ENCODE measurements at regions not wholly inside any gene's neighbourhood (a gene's known extent, or its start where the extent isn't known, plus 50 kb on each side); places are given as distances from the start of the nearest gene placed in this dataset.

- H4K20me1 ChIP-seq (ENCODE audit: insufficient read depth): no peaks in the 10 kb centered on the region
- H3K79me2 ChIP-seq (ENCODE audit: insufficient read depth, low read depth): no peaks in the 10 kb centered on the region
- no peak overlapping the region for H3K9ac ChIP-seq
- H3K4me2 ChIP-seq: no peak overlapping the region; the same call in 1 of the 2 replicates
- H3K4me3 ChIP-seq (IDR thresholded peaks at IDR 0.05; ENCODE audit: insufficient read depth, low read depth, low read length): no peak overlapping the region
- no peaks in the 10 kb centered on the region for H3K36me3 ChIP-seq (ENCODE audit: insufficient read depth)
- no peak overlapping the region for H3K27ac ChIP-seq
- H3K27me3 ChIP-seq (ENCODE audit: insufficient read depth, low read depth): no peaks in the 10 kb centered on the region
- peaks cover 5% of the 10 kb centered on the region for H3K4me1 ChIP-seq (ENCODE audit: low read depth, poor library complexity, severe bottlenecking)
- no peak for TF ChIP-seq CTCF (conservative IDR thresholded peaks at IDR 0.05; ENCODE audit: low read depth, low read length)
- no peak overlapping the region for H2AFZ ChIP-seq (ENCODE audit: low read depth)
Observed at GRCh38 chr6:80544555-80544954, 438.1 kb downstream of the BCKDHB start.

GRCh38 chr6:80543598-80544222 is 437.2 kb downstream of the BCKDHB start:
- no peak overlapping the region for H3K4me3 ChIP-seq (IDR thresholded peaks at IDR 0.05; ENCODE audit: insufficient read depth, low read depth, low read length)
- H3K4me1 ChIP-seq (ENCODE audit: low read depth, poor library complexity, severe bottlenecking): peaks cover 5% of the 10 kb centered on the region
- H4K20me1 ChIP-seq (ENCODE audit: insufficient read depth): no peaks in the 10 kb centered on the region
- H3K36me3 ChIP-seq (ENCODE audit: insufficient read depth): no peaks in the 10 kb centered on the region
- no peak overlapping the region for H3K4me2 ChIP-seq
- H3K27ac ChIP-seq: no peak overlapping the region
- H3K79me2 ChIP-seq (ENCODE audit: insufficient read depth, low read depth): no peaks in the 10 kb centered on the region
- no peaks in the 10 kb centered on the region for H3K27me3 ChIP-seq (ENCODE audit: insufficient read depth, low read depth)
- TF ChIP-seq CTCF (conservative IDR thresholded peaks at IDR 0.05; ENCODE audit: low read depth, low read length): no peak
- H2AFZ ChIP-seq (ENCODE audit: low read depth): no peak overlapping the region
- no peak overlapping the region for H3K9ac ChIP-seq

- H3K36me3 ChIP-seq (ENCODE audit: insufficient read depth): no peaks in the 10 kb centered on the region
Observed at GRCh38 chr6:80543151-80543550, 436.7 kb downstream of the BCKDHB start.

GRCh38 chr6:80541886-80542285 is 435.4 kb downstream of the BCKDHB start:
- no peak for TF ChIP-seq CTCF (conservative IDR thresholded peaks at IDR 0.05; ENCODE audit: low read depth, low read length)
- no peaks in the 10 kb centered on the region for H3K36me3 ChIP-seq (ENCODE audit: insufficient read depth)
- no peak overlapping the region for H3K4me2 ChIP-seq
- H4K20me1 ChIP-seq (ENCODE audit: insufficient read depth): no peaks in the 10 kb centered on the region
- no peak overlapping the region for H2AFZ ChIP-seq (ENCODE audit: low read depth)
- no peak overlapping the region for H3K4me3 ChIP-seq (IDR thresholded peaks at IDR 0.05; ENCODE audit: insufficient read depth, low read depth, low read length)
- H3K27ac ChIP-seq: no peak overlapping the region
- no peak overlapping the region for H3K9ac ChIP-seq
- H3K4me1 ChIP-seq (ENCODE audit: low read depth, poor library complexity, severe bottlenecking): peaks cover 5% of the 10 kb centered on the region
- H3K27me3 ChIP-seq (ENCODE audit: insufficient read depth, low read depth): no peaks in the 10 kb centered on the region
- no peaks in the 10 kb centered on the region for H3K79me2 ChIP-seq (ENCODE audit: insufficient read depth, low read depth)

More at GRCh38 chr6:80543151-80543550, 436.7 kb downstream of the BCKDHB start:
- Histone ChIP-seq H3K9ac (no peak overlapping the region), H3K4me3 (IDR thresholded peaks at IDR 0.05; ENCODE audit: insufficient read depth, low read depth, low read length) (no peak overlapping the region), H4K20me1 (ENCODE audit: insufficient read depth) (no peaks in the 10 kb centered on the region), H3K27me3 (ENCODE audit: insufficient read depth, low read depth) (no peaks in the 10 kb centered on the region), H3K4me1 (ENCODE audit: low read depth, poor library complexity, severe bottlenecking) (peaks cover 5% of the 10 kb centered on the region), H3K4me2 (no peak overlapping the region), H2AFZ (ENCODE audit: low read depth) (no peak overlapping the region), H3K79me2 (ENCODE audit: insufficient read depth, low read depth) (no peaks in the 10 kb centered on the region), H3K27ac (no peak overlapping the region)
- no peak for TF ChIP-seq CTCF (conservative IDR thresholded peaks at IDR 0.05; ENCODE audit: low read depth, low read length)
